H1 (cell line): ENCODE measurements at regions not wholly inside any gene's neighbourhood (a gene's known extent, or its start where the extent isn't known, plus 50 kb on each side); places are given as distances from the start of the nearest gene placed in this dataset. TPM values are rescaled to one million over a fixed set of nuclear protein-coding genes. Genes with fewer than 3 reads are reported as not detected.

ENCODE experiments used
- small RNA-seq: library from polyadenylated mRNA; stranded (forward); fragments of <200 nt; extraction: miRNeasy Mini kit (QIAGEN cat#:217004); gene quantifications from one replicate; pipeline ENCODE3, GENCODE V24; 2013; ENCODE audit not compliant: insufficient read depth

Small RNA genes in the stretch of these regions (small RNA-seq; reads per million reads assigned to genes)
- gene AC025946.2: not detected
- gene AL355333.1: not detected
- gene CUX2P1: not detected
- not detected for gene RF00019
- gene RNA5SP299: not detected
